ENCODE measurements at regions not wholly inside any gene's neighbourhood (a gene's known extent, or its start where the extent isn't known, plus 50 kb on each side); places are given as distances from the start of the nearest gene placed in this dataset.
A peak's percentile ranks its signal among the peaks of the same experiment; 100 is the strongest.

DNA sequence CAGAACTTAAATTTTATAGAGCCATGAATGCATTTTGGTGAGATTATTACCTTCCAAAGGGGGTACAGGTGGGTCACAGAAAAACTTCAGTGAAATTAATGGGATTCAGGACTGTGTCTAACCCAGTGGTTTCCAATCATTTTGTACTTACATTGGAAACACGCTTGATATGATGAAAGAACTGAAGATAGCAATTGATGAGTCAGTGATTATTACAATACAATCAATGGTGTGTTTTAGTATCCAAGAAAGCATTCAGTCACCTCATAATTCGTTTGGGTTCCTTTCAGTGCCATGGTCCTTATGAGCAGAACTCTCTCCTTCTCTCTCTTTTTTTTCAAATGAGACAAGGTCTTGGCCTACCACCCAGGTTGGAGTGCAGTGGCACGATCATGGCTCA is 66.5 kb upstream of the IGFBP5 start:
- Histone ChIP-seq H3K27ac (no peak overlapping the region), H3K27me3 (peaks cover 0 to 5% of the 10 kb centered on the region in 2 donors), H3K4me1 (peaks cover 5 to 6% of the 10 kb centered on the region in 2 donors), H3K4me3 (no peak overlapping the region), H3K36me3 (no peaks in the 10 kb centered on the region), H3K9me3 (no peaks in the 10 kb centered on the region)
- no peak for ATAC-seq
- intact Hi-C loops (cut with DNase I): no loop called here
- TF ChIP-seq, protein P1, sequence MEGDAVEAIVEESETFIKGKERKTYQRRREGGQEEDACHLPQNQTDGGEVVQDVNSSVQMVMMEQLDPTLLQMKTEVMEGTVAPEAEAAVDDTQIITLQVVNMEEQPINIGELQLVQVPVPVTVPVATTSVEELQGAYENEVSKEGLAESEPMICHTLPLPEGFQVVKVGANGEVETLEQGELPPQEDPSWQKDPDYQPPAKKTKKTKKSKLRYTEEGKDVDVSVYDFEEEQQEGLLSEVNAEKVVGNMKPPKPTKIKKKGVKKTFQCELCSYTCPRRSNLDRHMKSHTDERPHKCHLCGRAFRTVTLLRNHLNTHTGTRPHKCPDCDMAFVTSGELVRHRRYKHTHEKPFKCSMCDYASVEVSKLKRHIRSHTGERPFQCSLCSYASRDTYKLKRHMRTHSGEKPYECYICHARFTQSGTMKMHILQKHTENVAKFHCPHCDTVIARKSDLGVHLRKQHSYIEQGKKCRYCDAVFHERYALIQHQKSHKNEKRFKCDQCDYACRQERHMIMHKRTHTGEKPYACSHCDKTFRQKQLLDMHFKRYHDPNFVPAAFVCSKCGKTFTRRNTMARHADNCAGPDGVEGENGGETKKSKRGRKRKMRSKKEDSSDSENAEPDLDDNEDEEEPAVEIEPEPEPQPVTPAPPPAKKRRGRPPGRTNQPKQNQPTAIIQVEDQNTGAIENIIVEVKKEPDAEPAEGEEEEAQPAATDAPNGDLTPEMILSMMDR (IDR thresholded peaks at IDR 0.05): no peak
- DNase-seq: no peak

DNA sequence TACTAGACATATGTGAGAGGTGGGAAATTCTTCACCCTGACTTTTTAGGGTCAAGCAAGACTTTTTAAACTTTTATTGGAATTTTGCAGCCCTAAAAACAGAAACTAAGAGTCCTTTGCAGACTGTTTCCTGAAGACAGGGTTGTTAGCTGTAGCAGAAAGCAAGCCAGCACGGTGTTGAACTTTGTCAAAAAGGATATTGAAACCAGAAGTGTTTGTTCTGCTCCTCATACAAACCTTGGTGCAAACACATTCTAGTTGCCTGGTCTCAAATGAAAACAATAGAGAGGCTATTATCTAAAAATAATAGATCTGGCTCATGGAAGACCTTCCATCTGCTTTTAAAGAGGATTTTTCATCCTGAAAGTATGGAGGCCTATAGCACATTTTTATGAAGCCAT is 65.8 kb upstream of the IGFBP5 start:
- DNase-seq (no peak), ATAC-seq (peak; percentile 76)
- TF ChIP-seq, protein P1 (IDR thresholded peaks at IDR 0.05): no peak
- no peaks in the 10 kb centered on the region for H3K36me3 ChIP-seq
- intact Hi-C loops (cut with DNase I): no loop called here
- H3K9me3 ChIP-seq: no peaks in the 10 kb centered on the region
- peaks cover 5 to 6% of the 10 kb centered on the region in 2 donors for H3K4me1 ChIP-seq
- H3K27ac ChIP-seq: no peak overlapping the region
- H3K27me3 ChIP-seq: peaks cover 0 to 5% of the 10 kb centered on the region in 2 donors
- H3K4me3 ChIP-seq: no peak overlapping the region

DNA sequence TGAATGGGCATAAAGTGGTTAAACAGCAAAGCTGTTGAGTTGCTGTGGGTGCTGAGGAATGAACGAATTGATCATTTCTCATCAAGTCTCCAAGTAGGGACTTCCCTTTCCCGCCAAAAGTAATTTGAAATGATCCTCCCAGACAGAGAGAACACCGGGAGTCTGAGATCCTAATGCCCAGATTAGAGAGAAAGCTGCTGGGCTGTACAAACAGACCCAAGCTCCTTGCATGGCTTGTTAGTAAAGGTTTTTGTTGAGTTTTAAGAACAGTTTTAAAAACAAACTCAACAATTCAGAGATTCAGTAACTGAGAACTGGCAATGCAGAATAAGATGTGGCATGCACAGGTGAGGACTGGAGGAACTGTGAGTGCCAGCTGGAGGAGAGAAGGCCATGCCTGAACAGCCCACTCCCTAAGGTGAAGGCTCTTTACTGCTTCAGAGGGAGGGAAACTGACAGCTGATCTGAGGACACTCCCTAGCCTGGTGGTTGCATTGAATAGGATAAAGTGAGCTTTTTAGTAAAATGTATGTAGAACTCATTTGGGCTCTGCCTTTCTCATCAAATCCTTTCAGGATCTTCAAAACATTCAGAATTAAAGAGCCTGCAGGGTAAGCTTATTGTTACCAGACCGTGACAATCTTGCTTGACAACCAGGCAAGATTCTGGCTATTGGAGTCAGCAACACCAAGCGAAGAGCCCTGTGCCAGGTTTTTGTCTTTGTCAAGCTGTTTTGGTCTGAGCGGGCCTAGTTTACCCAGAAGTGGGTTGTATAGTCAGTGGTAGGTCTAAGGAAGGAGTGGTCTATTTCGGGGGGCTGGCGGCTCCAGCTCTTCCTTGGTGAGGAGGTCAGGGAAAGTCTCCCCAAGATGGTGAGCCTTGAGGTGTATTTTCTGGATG is 63.2 kb upstream of the IGFBP5 start:
- Histone ChIP-seq H3K27ac (no peak overlapping the region), H3K36me3 (no peaks in the 10 kb centered on the region), H3K9me3 (no peaks in the 10 kb centered on the region), H3K4me1 (peaks cover 0 to 5% of the 10 kb centered on the region in 2 donors), H3K4me3 (no peak overlapping the region), H3K27me3 (no peaks in the 10 kb centered on the region)
- intact Hi-C loops (cut with DNase I): no loop called here
- ATAC-seq (no peak), DNase-seq (no peak)
- TF ChIP-seq, protein P1 (IDR thresholded peaks at IDR 0.05): no peak

DNA sequence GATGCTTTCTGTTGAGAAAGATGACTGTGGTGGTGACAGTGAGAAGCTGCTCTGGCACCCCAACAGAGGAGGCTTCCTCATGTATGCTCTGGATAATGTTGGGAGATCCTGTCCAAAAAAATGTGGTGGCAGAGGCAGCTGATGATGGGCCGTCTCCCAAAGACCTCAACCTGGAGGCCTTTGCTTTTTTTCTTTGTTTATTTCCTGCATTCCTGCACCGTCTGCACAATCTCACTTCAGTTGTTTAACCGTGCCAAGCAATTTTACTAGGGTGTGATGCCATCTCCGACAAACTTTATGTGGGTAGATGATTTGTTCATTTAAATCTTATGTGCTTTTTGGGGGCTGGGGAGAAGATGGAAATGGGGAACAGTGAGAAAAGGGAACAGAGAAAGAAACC is 62.2 kb upstream of the IGFBP5 start:
- DNase-seq (no peak), ATAC-seq (no peak)
- Histone ChIP-seq H3K9me3 (no peaks in the 10 kb centered on the region), H3K27ac (no peak overlapping the region), H3K4me1 (peaks cover 0 to 5% of the 10 kb centered on the region in 2 donors), H3K4me3 (no peak overlapping the region), H3K36me3 (no peaks in the 10 kb centered on the region), H3K27me3 (no peaks in the 10 kb centered on the region)
- intact Hi-C loops (cut with DNase I): no loop called here
- TF ChIP-seq, protein P1 (IDR thresholded peaks at IDR 0.05): no peak

DNA sequence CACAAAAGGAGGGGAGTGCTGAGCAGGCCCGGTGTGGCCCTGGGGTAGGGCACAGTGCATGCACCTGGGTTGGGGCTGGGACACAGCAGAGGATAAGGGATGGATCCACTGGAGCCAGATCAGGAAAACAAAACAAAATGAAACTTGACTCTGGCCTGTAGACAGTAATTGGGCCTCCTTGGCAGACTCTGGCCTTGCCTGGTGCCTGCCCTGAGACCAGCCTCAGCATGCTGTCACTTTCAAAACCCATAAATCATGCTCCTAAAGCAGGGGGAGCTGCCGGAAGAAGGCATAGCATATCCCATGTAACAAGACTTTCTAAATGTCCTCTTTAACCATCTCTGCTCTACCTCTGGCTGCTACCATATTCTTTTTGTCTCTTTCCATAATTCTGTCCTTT is 61.1 kb upstream of the IGFBP5 start:
- intact Hi-C loops (cut with DNase I): no loop called here

More for the DNA sequence above, 61.1 kb upstream of the IGFBP5 start:
- Histone ChIP-seq H3K4me1 (peaks cover 0 to 5% of the 10 kb centered on the region in 2 donors), H3K4me3 (no peak overlapping the region), H3K9me3 (no peaks in the 10 kb centered on the region), H3K36me3 (no peaks in the 10 kb centered on the region), H3K27ac (no peak overlapping the region), H3K27me3 (no peaks in the 10 kb centered on the region)
- ATAC-seq (no peak), DNase-seq (no peak)
- TF ChIP-seq, protein P1 (IDR thresholded peaks at IDR 0.05): no peak

Data from left lung (tissue), 4 donors.